ENCODE measurements at regions not wholly inside any gene's neighbourhood (a gene's known extent, or its start where the extent isn't known, plus 50 kb on each side); places are given as distances from the start of the nearest gene placed in this dataset.

GRCh38 chr1:221200464-221200863, 321.2 kb downstream of the HLX start:
- TF ChIP-seq CTCF (IDR thresholded peaks at IDR 0.05 in 4 of 5, conservative IDR thresholded peaks at IDR 0.05 in 1 of 5) (no peak), POLR2A (IDR thresholded peaks at IDR 0.05) (no peak)
